HG02759 (cell line): ENCODE measurements at regions not wholly inside any gene's neighbourhood (a gene's known extent, or its start where the extent isn't known, plus 50 kb on each side); places are given as distances from the start of the nearest gene placed in this dataset.
"Not testable (repeated sequence)": the region's sequence is repeated elsewhere in the genome, so short reads cannot be mapped to it uniquely, and the experiment has no call there.

ENCODE experiments used
- ATAC-seq: cut with Tn5 transposase; IDR thresholded peaks from one replicate; pipeline ENCODE4 v1.9.1; 2021; ENCODE audit warnings: mild to moderate bottlenecking, moderate library complexity; ENCODE audit not compliant: unreplicated experiment

GRCh38 chr4:12499693-12500092, 984.4 kb downstream of the RAB28 start:
- ATAC-seq = no peak

GRCh38 chr4:12495211-12495610, 988.9 kb downstream of the RAB28 start:
- no peak for ATAC-seq

GRCh38 chr4:12492730-12493393, 991.3 kb downstream of the RAB28 start:
- no peak for ATAC-seq

GRCh38 chr4:12488672-12489071, 995.5 kb downstream of the RAB28 start:
- ATAC-seq = no peak

- no peak for ATAC-seq
These were observed 997.1 kb downstream of the RAB28 start for GRCh38 chr4:12487000-12487399.

- ATAC-seq = no peak
These were observed 1012.1 kb downstream of the RAB28 start for GRCh38 chr4:12472087-12472486.

- ATAC-seq = no peak
These were observed 1012.9 kb downstream of the RAB28 start for GRCh38 chr4:12471193-12471592.

- ATAC-seq = not testable (repeated sequence)
These were observed 1022.6 kb downstream of the RAB28 start for GRCh38 chr4:12461576-12461975.

- ATAC-seq = no peak
These were observed 1025.0 kb downstream of the RAB28 start for GRCh38 chr4:12459126-12459525.

- no peak for ATAC-seq
These were observed 1025.5 kb downstream of the RAB28 start for GRCh38 chr4:12458621-12459020.

- no peak for ATAC-seq
These were observed 1023.6 kb upstream of the HS3ST1 start for GRCh38 chr4:12452291-12452690.

- no peak for ATAC-seq
These were observed 1018.8 kb upstream of the HS3ST1 start for GRCh38 chr4:12447451-12447850.

- ATAC-seq = no peak
These were observed 1018.0 kb upstream of the HS3ST1 start for GRCh38 chr4:12446657-12447185.

GRCh38 chr4:12446256-12446655, 1017.6 kb upstream of the HS3ST1 start:
- no peak for ATAC-seq

- no peak for ATAC-seq
These were observed 1017.1 kb upstream of the HS3ST1 start for GRCh38 chr4:12445711-12446235.

- ATAC-seq = no peak
These were observed 1011.1 kb upstream of the HS3ST1 start for GRCh38 chr4:12439633-12440305.

GRCh38 chr4:12431259-12431658, 1002.6 kb upstream of the HS3ST1 start:
- not testable (repeated sequence) for ATAC-seq

GRCh38 chr4:12421364-12421763, 992.7 kb upstream of the HS3ST1 start:
- ATAC-seq = no peak

- ATAC-seq = no peak
These were observed 988.1 kb upstream of the HS3ST1 start for GRCh38 chr4:12416755-12417154.

- no peak for ATAC-seq
These were observed 985.6 kb upstream of the HS3ST1 start for GRCh38 chr4:12414181-12414812.

- no peak for ATAC-seq
These were observed 982.4 kb upstream of the HS3ST1 start for GRCh38 chr4:12411072-12411471.
